ENCODE measurements at regions not wholly inside any gene's neighbourhood (a gene's known extent, or its start where the extent isn't known, plus 50 kb on each side); places are given as distances from the start of the nearest gene placed in this dataset.
"Not testable (repeated sequence)": the region's sequence is repeated elsewhere in the genome, so short reads cannot be mapped to it uniquely, and the experiment has no call there.

GRCh38 chr6:85128256-85128655 lies 321.6 kb upstream of the NT5E start:
- H4K8ac ChIP-seq (ENCODE audit: low read depth in 2 of 2, low read length in 2 of 2); H4K20me1 ChIP-seq (ENCODE audit: insufficient read depth, low read length); H3K14ac ChIP-seq (replicated peaks; ENCODE audit: low read depth, low read length); H3K36me3 ChIP-seq (ENCODE audit: control insufficient read depth, insufficient read depth, low read length); in situ Hi-C loops (cut with MboI; ENCODE audit: low sequenced_read_pairs); BruUV-seq (replicated peaks); H2BK5ac ChIP-seq (ENCODE audit: low read depth, low read length, poor library complexity, severe bottlenecking); H3K9me1 ChIP-seq (ENCODE audit: insufficient read depth, low read length); H4K91ac ChIP-seq (ENCODE audit: insufficient read depth, low read depth, low read length); H3K27me3 ChIP-seq (ENCODE audit: control insufficient read depth, insufficient read depth, low read length); dilution Hi-C loops (cut with HindIII; ENCODE audit: low sequenced_read_pairs, unreplicated experiment); H3K18ac ChIP-seq (ENCODE audit: low read depth, low read length); H2BK120ac ChIP-seq (ENCODE audit: low read depth, low read length); H3K27ac ChIP-seq (ENCODE audit: insufficient read depth, low read length); H3K4me3 ChIP-seq (ENCODE audit: insufficient read depth, low read depth, low read length); POLR2A ChIA-PET (ENCODE audit: unreplicated experiment); DNase-seq; H3K4me2 ChIP-seq (ENCODE audit: low read depth, low read length); H3K4me1 ChIP-seq (ENCODE audit: control insufficient read depth, insufficient read depth, low read length); H3K4ac ChIP-seq (ENCODE audit: low read depth, low read length); CTCF ChIA-PET; H4K5ac ChIP-seq (ENCODE audit: low read depth, low read length); H2BK20ac ChIP-seq (ENCODE audit: low read depth, low read length); H2BK15ac ChIP-seq (ENCODE audit: low read depth, low read length); H3K9ac ChIP-seq (ENCODE audit: low read depth, low read length); H2AFZ ChIP-seq (replicated peaks; ENCODE audit: low read length, poor library complexity); H2AK9ac ChIP-seq (replicated peaks; ENCODE audit: low read depth, low read length, poor library complexity); H2AK5ac ChIP-seq (ENCODE audit: low read depth, low read length); H3K9me3 ChIP-seq (ENCODE audit: control insufficient read depth, insufficient read depth, low read length); ATAC-seq (ENCODE audit: low read depth); H3K56ac ChIP-seq (ENCODE audit: extremely low read depth, insufficient read depth, low read length); H3K79me1 ChIP-seq (ENCODE audit: low read depth in 1 of 2, low read length in 2 of 2); H3K23ac ChIP-seq (ENCODE audit: low read depth, low read length): not testable (repeated sequence)
- WGBS, 2 experiments (ENCODE audit: extremely low coverage in 2 of 2, insufficient read length in 1 of 2) = no CpG with 5 or more reads among the region's 3 CpGs
- intact Hi-C loops (cut with micrococcal nuclease) = loop anchor here (10.0 kb wide), 1 partner anchor 703 kb away; no protein-coding TSS in a partner anchor

Measured in IMR-90 (cell line).